ENCODE measurements at regions not wholly inside any gene's neighbourhood (a gene's known extent, or its start where the extent isn't known, plus 50 kb on each side); places are given as distances from the start of the nearest gene placed in this dataset.
"Not testable (repeated sequence)": the region's sequence is repeated elsewhere in the genome, so short reads cannot be mapped to it uniquely, and the experiment has no call there.

GRCh38 chr19:28457620-28458019 lies 755.3 kb downstream of the UQCRFS1 start:
- DNase-seq, result no peak

GRCh38 chr19:28456708-28457320 lies 756.1 kb downstream of the UQCRFS1 start:
- no peak for DNase-seq

DNA sequence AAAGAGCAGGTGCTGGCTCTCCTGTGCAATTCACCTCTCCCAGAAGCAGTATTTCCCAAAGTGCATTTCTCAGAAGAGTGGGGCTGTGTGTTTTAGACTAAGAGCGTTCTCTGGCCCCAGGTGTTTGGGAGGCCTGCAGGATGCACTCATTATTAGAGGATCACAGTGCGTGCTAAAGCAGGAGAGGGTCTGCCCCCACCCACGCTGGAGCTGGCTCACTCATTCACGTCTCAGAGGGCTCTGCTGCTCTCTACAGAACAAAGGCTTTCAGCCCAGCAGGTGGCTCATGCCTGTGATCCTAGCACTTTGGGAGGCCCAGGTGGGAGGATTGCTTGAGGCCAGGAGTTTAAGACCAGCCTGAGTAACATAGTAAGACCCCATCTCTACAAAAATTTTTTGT lies 756.7 kb downstream of the UQCRFS1 start:
- DNase-seq, result no peak

- no peak for DNase-seq
These were observed 758.9 kb downstream of the UQCRFS1 start for GRCh38 chr19:28454083-28454482.

- DNase-seq, result no peak
These were observed 759.5 kb downstream of the UQCRFS1 start for GRCh38 chr19:28453420-28453819.

GRCh38 chr19:28449803-28450202 lies 763.1 kb downstream of the UQCRFS1 start:
- DNase-seq, result no peak

DNA sequence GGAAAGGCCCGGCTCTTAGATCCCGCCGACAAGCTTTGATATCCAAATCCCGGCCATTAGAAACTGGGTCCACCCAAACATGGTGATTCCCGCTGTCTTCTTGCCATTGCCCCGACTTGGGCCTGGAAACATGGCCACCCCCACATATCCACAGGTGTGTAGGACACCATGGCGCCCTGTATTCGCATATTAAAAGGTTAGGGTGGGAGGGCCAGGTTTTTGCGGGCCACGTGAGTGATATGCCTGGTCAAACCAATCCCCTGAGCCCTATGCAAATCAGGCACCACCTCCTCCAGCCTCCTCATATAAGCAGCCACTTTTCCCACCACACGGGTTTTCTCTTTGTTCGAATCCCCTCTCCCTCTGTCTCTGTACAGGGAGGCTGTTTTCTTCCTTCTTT lies 766.4 kb downstream of the UQCRFS1 start:
- DNase-seq, result no peak

DNA sequence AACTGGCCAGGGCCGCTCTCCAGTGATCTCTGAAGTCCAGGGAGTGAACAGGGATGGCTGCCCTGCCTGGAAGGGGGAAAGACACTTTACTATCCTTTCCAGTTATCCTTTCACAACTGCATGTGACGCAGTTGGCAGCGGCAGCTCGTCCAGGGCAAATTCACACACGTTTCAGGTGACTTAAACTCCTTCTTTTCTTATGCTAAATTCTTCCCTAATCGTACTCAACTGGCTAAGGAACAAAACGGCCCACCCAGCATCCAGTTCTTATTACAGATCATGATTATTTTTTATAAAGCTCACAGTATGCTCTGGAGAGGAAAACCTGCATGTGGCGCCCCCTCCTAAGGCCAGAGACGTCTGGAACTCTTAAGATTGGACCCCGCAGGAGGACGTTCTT lies 767.1 kb downstream of the UQCRFS1 start:
- no peak for DNase-seq

DNA sequence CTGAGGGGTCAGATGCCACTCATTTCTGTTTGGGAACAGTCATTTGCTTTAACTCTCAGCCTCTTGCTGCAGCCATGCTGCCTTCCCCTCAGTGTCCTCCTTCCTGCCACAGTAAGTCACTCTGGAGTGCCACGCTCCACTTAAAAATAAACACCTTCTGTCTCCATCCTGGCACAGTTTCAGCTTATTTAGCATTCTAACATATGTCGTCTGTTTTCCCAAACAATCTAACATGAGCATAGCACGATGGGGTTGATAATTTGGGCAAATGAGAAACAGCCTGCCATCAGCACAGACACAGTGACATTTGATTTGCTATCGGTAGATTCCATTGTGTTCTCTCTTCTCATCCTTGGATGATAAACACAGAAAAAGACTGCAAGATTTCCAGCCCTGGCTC lies 768.6 kb downstream of the UQCRFS1 start:
- no peak for DNase-seq

GRCh38 chr19:28443361-28443760 lies 769.6 kb downstream of the UQCRFS1 start:
- no peak for DNase-seq

- no peak for DNase-seq
These were observed 775.3 kb downstream of the UQCRFS1 start for GRCh38 chr19:28437390-28438346.

- no peak for DNase-seq
These were observed 776.6 kb downstream of the UQCRFS1 start for GRCh38 chr19:28436320-28436719.

- DNase-seq, result no peak
These were observed 777.2 kb downstream of the UQCRFS1 start for GRCh38 chr19:28435551-28436271.

DNA sequence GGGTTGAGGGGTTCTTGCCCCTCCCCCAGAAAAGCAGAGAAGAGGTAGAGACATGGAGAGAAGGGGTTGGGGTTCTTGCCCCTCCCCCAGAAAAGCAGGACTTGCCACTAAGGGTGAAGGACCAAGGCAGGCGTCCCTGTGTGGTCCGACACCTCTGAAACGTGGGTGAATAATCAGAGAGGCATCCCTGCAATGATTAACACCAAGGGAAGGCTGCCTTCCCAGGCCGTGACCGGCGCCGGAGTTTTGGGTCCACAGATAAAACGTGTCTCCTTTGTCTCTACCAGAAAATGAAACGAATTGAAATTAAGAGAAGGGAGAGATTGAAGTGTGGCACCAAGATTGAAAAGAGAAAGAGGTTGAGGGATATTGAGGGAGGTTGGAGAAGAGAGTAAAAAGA lies 778.2 kb downstream of the UQCRFS1 start:
- not testable (repeated sequence) for DNase-seq

- not testable (repeated sequence) for DNase-seq
These were observed 778.6 kb downstream of the UQCRFS1 start for GRCh38 chr19:28434365-28434764.

DNA sequence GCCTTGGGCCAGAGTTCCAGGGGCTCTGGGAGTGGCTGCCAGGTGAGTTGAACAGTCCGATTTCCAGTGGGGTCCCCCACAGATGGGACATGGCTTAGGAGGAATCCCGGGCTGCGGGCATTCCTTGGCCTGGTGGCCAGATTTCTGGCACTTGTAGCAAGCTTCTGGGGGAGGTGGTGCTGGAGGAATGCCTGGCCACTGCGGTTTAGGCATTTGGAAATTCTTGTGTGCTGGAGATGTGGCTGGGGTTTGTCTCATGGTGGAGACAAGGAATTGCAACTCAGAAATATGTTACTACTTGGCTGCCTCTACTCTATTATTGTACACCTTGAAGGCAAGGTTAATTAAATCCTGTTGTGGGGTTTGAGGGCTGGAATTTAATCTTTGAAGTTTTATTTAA lies 779.8 kb downstream of the UQCRFS1 start:
- not testable (repeated sequence) for DNase-seq

DNA sequence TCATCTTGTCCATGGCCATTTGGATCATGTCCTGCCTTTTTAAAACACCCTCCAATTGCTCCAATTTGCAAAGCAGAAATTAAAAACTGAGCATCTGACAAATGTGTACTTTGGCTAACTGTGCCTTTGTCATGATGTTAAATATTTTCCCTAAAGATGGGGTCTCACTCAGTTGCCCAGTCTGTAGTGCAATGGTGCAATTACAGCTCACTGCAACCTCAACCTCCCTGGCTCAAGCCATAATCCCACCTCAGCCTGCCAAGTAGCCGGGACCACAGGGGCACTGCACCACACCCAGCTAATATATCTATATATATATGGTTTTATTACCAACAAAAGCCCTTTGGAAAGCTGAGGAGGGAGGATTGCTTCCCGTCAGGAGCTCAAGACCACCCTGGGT lies 782.7 kb downstream of the UQCRFS1 start:
- DNase-seq, result no peak

GRCh38 chr19:28429356-28429755 lies 783.6 kb downstream of the UQCRFS1 start:
- no peak for DNase-seq

- no peak for DNase-seq
These were observed 784.1 kb downstream of the UQCRFS1 start for GRCh38 chr19:28428663-28429348.

- DNase-seq, result no peak
These were observed 785.4 kb downstream of the UQCRFS1 start for GRCh38 chr19:28427376-28428083.

DNA sequence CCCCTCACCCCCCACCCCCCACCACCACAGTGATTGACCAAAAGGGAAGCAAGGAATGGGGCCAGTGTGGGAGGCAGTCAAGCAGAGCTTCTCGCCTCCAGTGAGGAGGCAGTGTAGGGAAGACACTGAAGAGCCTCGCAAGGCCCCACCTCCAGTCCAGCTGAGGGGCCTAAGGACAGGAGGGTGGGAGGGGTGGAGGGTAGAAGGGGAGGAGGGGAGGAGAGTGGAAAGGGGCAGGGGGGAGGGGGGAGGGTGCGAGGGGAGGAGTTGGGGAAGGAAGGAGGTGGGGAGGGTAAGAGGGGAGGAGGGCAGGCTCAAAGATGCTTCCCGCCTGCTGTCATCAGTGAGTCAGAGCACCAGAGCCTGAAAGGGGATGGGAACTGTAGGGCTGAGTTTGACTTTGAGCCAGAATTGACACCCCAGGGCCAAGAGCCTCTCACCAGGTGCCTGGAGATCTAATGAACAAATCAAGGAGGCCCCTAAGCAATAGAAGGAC lies 786.2 kb downstream of the UQCRFS1 start:
- DNase-seq, result no peak

DNA sequence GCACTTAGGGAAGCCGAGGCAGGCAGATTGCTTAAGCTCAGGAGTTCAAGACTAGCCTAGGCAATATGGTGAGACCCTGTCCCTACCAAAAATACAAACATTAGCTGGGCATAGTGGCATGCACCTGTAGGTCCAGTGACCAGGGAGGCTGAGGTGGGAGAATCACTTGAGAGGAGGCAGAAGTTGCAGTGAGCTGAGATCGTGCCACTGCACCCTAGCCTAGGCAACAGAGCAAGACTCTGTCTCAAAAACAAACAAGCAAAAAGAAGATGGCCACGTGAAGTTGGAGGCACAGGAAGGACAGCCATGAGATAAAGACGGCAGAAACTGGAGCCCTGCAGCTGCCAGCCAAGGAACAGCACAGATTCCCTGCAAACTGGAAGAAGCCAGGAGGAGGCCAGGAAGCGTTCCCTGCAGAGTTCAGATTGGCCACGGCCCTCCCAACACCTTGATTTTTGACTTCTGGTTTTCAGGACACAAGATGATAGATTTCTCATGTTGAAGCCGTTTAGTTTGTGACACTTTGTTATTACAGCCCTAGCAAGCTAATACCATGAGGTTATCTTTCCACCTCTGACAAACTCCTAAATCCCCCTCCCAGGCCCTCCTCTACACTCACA lies 786.7 kb downstream of the UQCRFS1 start:
- no peak for DNase-seq

Data from left hindlimb (tissue), 1 donor.